Hepatocyte (in vitro differentiated cells): ENCODE measurements at regions not wholly inside any gene's neighbourhood (a gene's known extent, or its start where the extent isn't known, plus 50 kb on each side); places are given as distances from the start of the nearest gene placed in this dataset.

ENCODE experiments used
- DNase-seq: peaks from one replicate; pipeline ENCODE4 v3.0.0-alpha.2; 2016; ENCODE audit warnings: low spot score
- H2AFZ ChIP-seq: fragments of 200-600 bp; sonication (generic); 2 replicates; pipeline ENCODE4 v1.6.0; 2016; ENCODE audit warnings: antibody characterized with exemption, mild to moderate bottlenecking
- H3K27ac ChIP-seq: fragments of 200-600 bp; sonication (generic); 2 replicates; pipeline ENCODE4 v1.5.1; 2016; ENCODE audit warnings: mild to moderate bottlenecking
- H3K27me3 ChIP-seq: fragments of 200-600 bp; sonication (generic); 2 replicates; pipeline ENCODE4 v1.6.1; 2016
- H3K36me3 ChIP-seq: fragments of 200-600 bp; sonication (generic); replicated peaks from 2 replicates; pipeline ENCODE4 v1.5.1; 2016; ENCODE audit warnings: low read depth; ENCODE audit not compliant: insufficient read depth
- H3K4me1 ChIP-seq: fragments of 200-600 bp; sonication (generic); 2 replicates; pipeline ENCODE4 v1.5.1; 2016; ENCODE audit warnings: mild to moderate bottlenecking, moderate library complexity; ENCODE audit not compliant: insufficient read depth
- H3K4me2 ChIP-seq: fragments of 200-600 bp; sonication (generic); 2 replicates; pipeline ENCODE4 v1.6.0; 2016
- H3K4me3 ChIP-seq: fragments of 200-600 bp; sonication (generic); 2 replicates; pipeline ENCODE4 v1.5.1; 2016; ENCODE audit warnings: mild to moderate bottlenecking
- H3K79me2 ChIP-seq: fragments of 200-600 bp; sonication (generic); 2 replicates; pipeline ENCODE4 v1.6.0; 2017; ENCODE audit warnings: mild to moderate bottlenecking
- H3K9me2 ChIP-seq: fragments of 200-600 bp; sonication (generic); replicated peaks from 2 replicates; pipeline ENCODE4 v1.6.0; 2017; ENCODE audit warnings: mild to moderate bottlenecking; ENCODE audit not compliant: insufficient read depth
- H3K9me3 ChIP-seq: fragments of 200-600 bp; sonication (generic); 2 replicates; pipeline ENCODE4 v1.5.1; 2016; ENCODE audit warnings: low read depth, mild to moderate bottlenecking
- H4K20me1 ChIP-seq: fragments of 200-600 bp; sonication (generic); 2 replicates; pipeline ENCODE4 v1.6.0; 2016; ENCODE audit warnings: mild to moderate bottlenecking; ENCODE audit not compliant: insufficient read depth, poor library complexity, severe bottlenecking
- EZH2 ChIP-seq: fragments of 200-600 bp; sonication (generic); IDR thresholded peaks from 2 replicates; pipeline ENCODE4 v1.6.1; 2016; ENCODE audit warnings: antibody characterized with exemption, mild to moderate bottlenecking, borderline replicate concordance
- EZH2phosphoT487 ChIP-seq: fragments of 200-600 bp; sonication (generic); IDR thresholded peaks from one replicate; pipeline ENCODE4 v1.6.1; 2018; ENCODE audit warnings: antibody characterized with exemption, mild to moderate bottlenecking, low read depth, moderate library complexity; ENCODE audit not compliant: unreplicated experiment, severe bottlenecking
- whole genome bisulfite sequencing: methylation state at CpG from one replicate; pipeline ENCODE4 v1.1.6; 2016; ENCODE audit warnings: low lambda C conversion rate; ENCODE audit errors: missing lambda C conversion rate; 5-methylcytosine and 5-hydroxymethylcytosine counted together
- TF ChIP-seq, protein P1 (sequence below): fragments of 200-600 bp; sonication (generic); IDR thresholded peaks from 2 replicates; pipeline ENCODE4 v1.5.1; 2016; ENCODE audit warnings: antibody characterized with exemption, mild to moderate bottlenecking; ENCODE audit not compliant: poor library complexity

DNA sequence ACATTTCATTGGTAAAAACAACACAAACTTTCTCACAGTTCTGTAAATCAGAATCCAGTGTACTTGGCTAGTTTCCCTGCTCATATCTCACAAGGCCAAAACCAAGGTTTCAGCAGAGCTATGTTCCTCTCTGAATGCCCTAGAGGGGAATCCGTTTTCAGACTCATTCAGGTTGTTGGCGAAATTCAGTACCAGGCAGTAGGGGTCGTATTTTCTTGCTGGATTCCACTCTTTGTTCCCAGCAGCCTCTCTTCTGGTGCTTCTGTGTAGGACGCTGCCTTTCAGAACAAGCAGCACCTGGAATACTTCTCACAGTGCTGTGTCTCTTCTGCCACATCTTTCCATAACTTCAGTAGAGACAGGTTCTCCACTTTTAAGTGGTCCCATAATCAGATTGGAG, 351.9 kb downstream of the PCDH18 start:
- no peaks in the 10 kb centered on the region for H3K9me2 ChIP-seq
- no peak overlapping the region for H2AFZ ChIP-seq
- no peaks in the 10 kb centered on the region for H3K36me3 ChIP-seq

DNA sequence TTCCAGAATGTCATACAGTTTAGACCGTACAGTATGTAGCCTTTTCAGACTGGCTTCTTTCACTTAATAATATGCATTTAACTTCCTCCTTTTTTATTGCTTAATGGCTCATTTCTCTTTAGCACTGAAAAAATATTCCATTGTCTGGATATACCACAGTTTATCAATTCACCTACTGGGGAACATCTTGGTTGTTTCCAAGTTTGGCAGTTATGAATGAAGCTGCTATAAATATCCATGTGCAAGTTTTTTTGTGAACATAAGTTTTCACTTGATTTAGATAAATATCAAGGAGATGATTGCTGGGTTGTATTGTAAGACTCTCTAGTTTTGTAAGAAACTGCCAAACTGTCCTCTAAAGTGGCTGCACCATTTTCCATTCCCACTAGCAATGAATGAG, 375.5 kb downstream of the PCDH18 start:
- Histone ChIP-seq H3K9me2 (no peaks in the 10 kb centered on the region), H3K9me3 (no peaks in the 10 kb centered on the region), H2AFZ (no peak overlapping the region), H3K36me3 (no peaks in the 10 kb centered on the region), H3K4me2 (no peak overlapping the region), H3K27me3 (no peaks in the 10 kb centered on the region), H3K27ac (no peak overlapping the region), H3K79me2 (no peaks in the 10 kb centered on the region), H3K4me3 (no peak overlapping the region), H3K4me1 (no peaks in the 10 kb centered on the region), H4K20me1 (no peaks in the 10 kb centered on the region)
- no peak for TF ChIP-seq EZH2phosphoT487
- no peak for TF ChIP-seq EZH2
- TF ChIP-seq, protein P1, sequence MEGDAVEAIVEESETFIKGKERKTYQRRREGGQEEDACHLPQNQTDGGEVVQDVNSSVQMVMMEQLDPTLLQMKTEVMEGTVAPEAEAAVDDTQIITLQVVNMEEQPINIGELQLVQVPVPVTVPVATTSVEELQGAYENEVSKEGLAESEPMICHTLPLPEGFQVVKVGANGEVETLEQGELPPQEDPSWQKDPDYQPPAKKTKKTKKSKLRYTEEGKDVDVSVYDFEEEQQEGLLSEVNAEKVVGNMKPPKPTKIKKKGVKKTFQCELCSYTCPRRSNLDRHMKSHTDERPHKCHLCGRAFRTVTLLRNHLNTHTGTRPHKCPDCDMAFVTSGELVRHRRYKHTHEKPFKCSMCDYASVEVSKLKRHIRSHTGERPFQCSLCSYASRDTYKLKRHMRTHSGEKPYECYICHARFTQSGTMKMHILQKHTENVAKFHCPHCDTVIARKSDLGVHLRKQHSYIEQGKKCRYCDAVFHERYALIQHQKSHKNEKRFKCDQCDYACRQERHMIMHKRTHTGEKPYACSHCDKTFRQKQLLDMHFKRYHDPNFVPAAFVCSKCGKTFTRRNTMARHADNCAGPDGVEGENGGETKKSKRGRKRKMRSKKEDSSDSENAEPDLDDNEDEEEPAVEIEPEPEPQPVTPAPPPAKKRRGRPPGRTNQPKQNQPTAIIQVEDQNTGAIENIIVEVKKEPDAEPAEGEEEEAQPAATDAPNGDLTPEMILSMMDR, result no peak
- 93% methylated on average over 1 of the region's 1 CpG for WGBS
- DNase-seq, result no peak

More for the DNA sequence above, 351.9 kb downstream of the PCDH18 start:
- WGBS, result 42% methylated on average over 4 of the region's 4 CpGs
- no peak overlapping the region for H3K4me2 ChIP-seq
- no peaks in the 10 kb centered on the region for H3K4me1 ChIP-seq
- H3K27ac ChIP-seq, result no peak overlapping the region
- H3K27me3 ChIP-seq, result no peaks in the 10 kb centered on the region
- no peak overlapping the region for H3K4me3 ChIP-seq
- DNase-seq, result no peak
- no peaks in the 10 kb centered on the region for H3K9me3 ChIP-seq
- no peaks in the 10 kb centered on the region for H3K79me2 ChIP-seq
- H4K20me1 ChIP-seq, result no peaks in the 10 kb centered on the region
- TF ChIP-seq, protein P1, result no peak
- TF ChIP-seq EZH2, result no peak

DNA sequence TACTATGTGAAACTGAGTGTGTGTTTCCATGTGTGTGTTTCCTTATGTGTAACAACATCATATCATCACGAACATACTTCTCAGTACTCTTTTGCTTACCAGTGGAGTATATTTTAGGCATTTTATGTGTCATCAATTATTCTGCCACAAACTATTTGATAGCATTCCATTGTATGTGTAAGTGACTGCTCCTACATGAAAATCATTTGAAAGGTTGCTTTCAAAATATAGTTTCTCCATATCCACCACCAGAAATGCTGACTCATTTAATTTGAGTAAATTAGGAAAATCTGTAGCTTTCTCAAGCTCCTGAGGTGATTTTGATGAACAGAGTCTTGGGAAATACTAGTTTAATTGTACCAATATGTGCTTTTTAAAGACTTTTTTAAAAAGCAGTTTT, 376.2 kb downstream of the PCDH18 start:
- H3K4me1 ChIP-seq, result no peaks in the 10 kb centered on the region
- H3K4me2 ChIP-seq, result no peak overlapping the region
- H3K4me3 ChIP-seq, result no peak overlapping the region
- no peak overlapping the region for H2AFZ ChIP-seq
- H3K79me2 ChIP-seq, result no peaks in the 10 kb centered on the region
- H3K9me2 ChIP-seq, result no peaks in the 10 kb centered on the region
- H3K36me3 ChIP-seq, result no peaks in the 10 kb centered on the region
- H3K27me3 ChIP-seq, result no peaks in the 10 kb centered on the region
- no peaks in the 10 kb centered on the region for H3K9me3 ChIP-seq
- TF ChIP-seq, protein P1, result no peak
- no peak for TF ChIP-seq EZH2phosphoT487
- TF ChIP-seq EZH2, result no peak
- H3K27ac ChIP-seq, result no peak overlapping the region
- 90% methylated on average over 1 of the region's 1 CpG for WGBS
- no peak for DNase-seq
- no peaks in the 10 kb centered on the region for H4K20me1 ChIP-seq

DNA sequence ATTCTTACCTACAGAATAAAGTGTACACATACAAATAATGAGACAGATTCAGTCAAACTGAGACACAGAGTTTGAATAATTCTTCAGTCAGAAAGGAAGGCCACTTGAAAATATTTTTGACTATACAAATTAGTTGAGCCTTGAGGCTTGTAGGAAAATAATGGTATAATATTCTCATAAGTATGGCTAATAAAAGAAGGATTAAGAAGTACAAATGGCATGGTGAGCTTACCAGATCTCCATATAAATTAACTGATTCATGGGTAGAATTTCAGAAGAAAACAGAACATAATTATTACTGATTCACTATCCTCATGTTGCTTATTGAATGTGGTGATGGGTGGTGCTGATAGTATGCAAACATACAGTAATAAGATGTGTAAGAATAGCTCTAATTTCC, 401.1 kb downstream of the PCDH18 start:
- H3K27ac ChIP-seq, result no peak overlapping the region
- no peak for TF ChIP-seq EZH2phosphoT487
- TF ChIP-seq, protein P1, result no peak
- no peak for TF ChIP-seq EZH2
- H3K9me2 ChIP-seq, result no peaks in the 10 kb centered on the region
- no peaks in the 10 kb centered on the region for H4K20me1 ChIP-seq
- no peaks in the 10 kb centered on the region for H3K4me1 ChIP-seq
- no peaks in the 10 kb centered on the region for H3K36me3 ChIP-seq
- H3K27me3 ChIP-seq, result no peaks in the 10 kb centered on the region
- H3K79me2 ChIP-seq, result no peaks in the 10 kb centered on the region
- H3K4me2 ChIP-seq, result no peak overlapping the region
- H3K4me3 ChIP-seq, result no peak overlapping the region
- H2AFZ ChIP-seq, result no peak overlapping the region
- H3K9me3 ChIP-seq, result no peaks in the 10 kb centered on the region
- DNase-seq, result no peak
